ENCODE measurements at regions not wholly inside any gene's neighbourhood (a gene's known extent, or its start where the extent isn't known, plus 50 kb on each side); places are given as distances from the start of the nearest gene placed in this dataset.
"Not testable (repeated sequence)": the region's sequence is repeated elsewhere in the genome, so short reads cannot be mapped to it uniquely, and the experiment has no call there.

DNA sequence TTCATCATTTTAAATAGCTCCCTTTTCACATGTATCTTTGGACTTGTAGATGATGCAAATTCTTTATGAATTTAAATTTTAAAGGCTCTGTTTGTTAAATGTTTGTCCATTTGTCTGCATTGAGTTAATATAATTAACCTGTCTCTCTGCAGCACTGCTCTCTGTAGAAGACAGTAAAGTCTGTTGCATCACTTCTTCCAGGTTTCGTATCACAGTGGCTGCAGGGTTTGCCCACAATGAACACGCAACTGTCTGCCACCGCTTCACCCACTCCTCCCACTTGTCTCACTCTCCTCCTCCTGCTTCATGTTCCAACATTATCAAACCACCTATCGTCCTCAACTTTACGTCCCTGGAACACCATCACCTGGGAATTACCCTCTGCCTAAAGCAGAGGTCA lies 231.3 kb upstream of the SLC30A5 start:
- in situ Hi-C loops (cut with HindIII; ENCODE audit: low pct_unique_long_range_greater_than_20kb, low sequenced_read_pairs): no loop called here
- no peak for DNase-seq (ENCODE audit: low read depth in 1 of 2, low spot score in 1 of 2)
- TF ChIP-seq JUND (IDR thresholded peaks at IDR 0.05; ENCODE audit: low read depth): no peak

DNA sequence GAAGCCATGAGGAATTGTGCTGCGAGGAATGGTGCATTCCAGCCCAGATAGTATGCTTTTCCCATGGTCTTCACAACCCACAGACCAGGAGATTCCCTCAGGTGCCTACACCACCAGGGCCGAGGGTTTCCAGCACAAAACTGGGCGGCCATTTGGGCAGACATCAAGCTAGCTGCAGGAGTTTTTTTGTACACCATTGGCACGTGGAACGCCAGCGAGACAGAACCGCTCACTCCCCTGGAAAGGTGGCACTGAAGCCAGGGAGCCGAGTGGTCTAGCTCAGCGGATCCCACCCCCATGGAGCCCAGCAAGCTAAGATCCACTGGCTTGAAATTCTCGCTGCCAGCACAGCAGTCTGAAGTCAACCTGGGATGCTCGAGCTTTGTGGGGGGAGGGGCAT lies 228.6 kb upstream of the SLC30A5 start:
- in situ Hi-C loops (cut with HindIII; ENCODE audit: low pct_unique_long_range_greater_than_20kb, low sequenced_read_pairs); DNase-seq (ENCODE audit: low read depth in 1 of 2, low spot score in 1 of 2): not testable (repeated sequence)

DNA sequence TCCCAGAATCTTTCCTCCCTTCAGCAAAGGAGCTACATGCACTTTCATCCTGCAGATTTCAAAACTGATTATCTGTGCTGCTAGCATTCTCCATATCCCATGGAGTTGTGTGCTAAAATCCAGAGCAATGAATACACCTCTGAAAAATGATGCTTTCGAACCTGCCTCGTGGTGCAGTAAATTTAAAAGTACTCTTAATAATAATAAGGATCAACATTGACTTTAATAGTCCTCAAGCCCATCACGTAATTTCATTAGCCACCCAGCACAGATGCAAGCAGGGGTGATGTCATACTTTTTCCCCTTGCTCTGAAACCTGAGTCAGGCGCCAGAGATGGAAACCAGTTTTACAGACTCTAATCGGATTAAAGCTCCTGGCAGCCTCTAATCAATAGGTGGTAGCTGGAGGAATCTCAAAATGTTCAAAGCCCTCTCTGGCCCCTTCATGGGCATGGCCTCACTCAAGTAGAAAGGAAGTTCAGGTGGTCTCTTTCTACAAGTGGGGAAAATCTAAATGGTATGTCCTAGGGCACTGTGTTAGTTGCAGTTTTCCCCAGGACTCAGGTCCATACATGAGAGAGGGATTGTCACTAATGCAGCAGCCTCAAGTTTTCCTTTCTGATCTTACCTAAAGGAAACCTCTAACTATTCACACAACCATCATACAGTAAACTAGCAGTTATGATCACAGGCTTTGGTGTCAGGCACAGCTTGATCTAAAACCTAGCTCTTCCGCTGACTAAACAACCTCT lies 221.6 kb upstream of the SLC30A5 start:
- DNase-seq (ENCODE audit: low read depth in 1 of 2, low spot score in 1 of 2): no peak
- in situ Hi-C loops (cut with HindIII; ENCODE audit: low pct_unique_long_range_greater_than_20kb, low sequenced_read_pairs): no loop called here

DNA sequence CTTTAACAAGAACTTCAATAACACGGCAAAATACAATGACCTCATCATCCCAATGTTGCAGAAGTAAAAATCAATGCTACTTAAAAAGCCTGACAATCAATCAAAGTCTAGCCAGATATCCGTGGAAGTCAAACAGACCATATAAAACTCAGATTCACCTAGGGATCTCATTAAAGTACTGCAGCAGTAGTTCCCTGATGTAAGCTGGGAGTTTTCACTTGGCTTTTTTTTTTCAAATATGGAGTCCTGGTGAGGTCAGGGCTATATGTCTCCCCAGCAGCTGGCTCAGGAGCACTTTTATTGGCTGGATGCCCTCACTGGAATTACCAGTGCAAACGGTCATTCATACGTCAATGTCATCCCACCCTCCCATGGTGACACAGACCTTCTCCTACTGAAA lies 220.6 kb upstream of the SLC30A5 start:
- no peak for TF ChIP-seq JUND (IDR thresholded peaks at IDR 0.05; ENCODE audit: low read depth)
- no peak for DNase-seq (ENCODE audit: low read depth in 1 of 2, low spot score in 1 of 2)
- in situ Hi-C loops (cut with HindIII; ENCODE audit: low pct_unique_long_range_greater_than_20kb, low sequenced_read_pairs): no loop called here

More for the DNA sequence above, 221.6 kb upstream of the SLC30A5 start:
- no peak for TF ChIP-seq JUND (IDR thresholded peaks at IDR 0.05; ENCODE audit: low read depth)

DNA sequence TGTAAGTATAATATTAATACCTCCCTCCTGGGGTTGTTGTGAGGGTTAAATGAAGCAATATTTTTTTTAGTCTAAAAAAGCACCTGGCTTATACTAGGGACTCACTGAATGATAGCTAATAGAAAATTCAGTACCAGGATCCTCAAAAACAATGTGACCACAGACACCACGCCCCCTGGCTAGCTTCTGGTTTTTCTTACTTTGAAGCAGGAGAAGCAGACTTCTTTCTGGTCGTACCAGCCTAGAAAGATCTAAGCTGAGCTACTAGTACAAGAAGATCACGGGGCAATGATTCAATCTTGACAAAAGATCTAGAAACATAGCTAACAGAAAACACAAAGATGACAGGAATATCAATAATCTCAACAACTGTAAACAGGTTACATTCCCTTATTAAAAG lies 218.5 kb upstream of the SLC30A5 start:
- TF ChIP-seq JUND (IDR thresholded peaks at IDR 0.05; ENCODE audit: low read depth): no peak
- in situ Hi-C loops (cut with HindIII; ENCODE audit: low pct_unique_long_range_greater_than_20kb, low sequenced_read_pairs): no loop called here
- DNase-seq (ENCODE audit: low read depth in 1 of 2, low spot score in 1 of 2): no peak

DNA sequence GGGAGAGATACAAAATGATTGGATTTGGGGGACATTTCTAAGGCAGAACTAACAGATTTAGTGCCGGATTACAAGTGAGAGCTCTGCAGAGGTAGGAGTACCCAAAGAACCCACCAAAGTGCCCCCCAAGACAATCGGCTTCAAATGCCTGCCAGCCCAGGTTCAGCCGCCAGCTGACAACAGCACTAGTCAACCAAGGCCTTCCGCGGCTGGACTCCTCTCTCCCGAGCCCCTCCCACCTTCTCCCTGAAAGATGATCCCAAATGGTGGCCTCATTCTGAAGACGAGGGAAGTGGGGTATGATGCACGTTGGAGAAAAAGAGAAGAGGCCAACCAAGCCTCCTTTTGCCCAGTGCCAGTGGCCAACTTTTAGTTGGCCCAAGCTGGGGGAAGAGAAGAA lies 210.4 kb upstream of the SLC30A5 start:
- DNase-seq (ENCODE audit: low read depth in 1 of 2, low spot score in 1 of 2): no peak
- no peak for TF ChIP-seq JUND (IDR thresholded peaks at IDR 0.05; ENCODE audit: low read depth)

DNA sequence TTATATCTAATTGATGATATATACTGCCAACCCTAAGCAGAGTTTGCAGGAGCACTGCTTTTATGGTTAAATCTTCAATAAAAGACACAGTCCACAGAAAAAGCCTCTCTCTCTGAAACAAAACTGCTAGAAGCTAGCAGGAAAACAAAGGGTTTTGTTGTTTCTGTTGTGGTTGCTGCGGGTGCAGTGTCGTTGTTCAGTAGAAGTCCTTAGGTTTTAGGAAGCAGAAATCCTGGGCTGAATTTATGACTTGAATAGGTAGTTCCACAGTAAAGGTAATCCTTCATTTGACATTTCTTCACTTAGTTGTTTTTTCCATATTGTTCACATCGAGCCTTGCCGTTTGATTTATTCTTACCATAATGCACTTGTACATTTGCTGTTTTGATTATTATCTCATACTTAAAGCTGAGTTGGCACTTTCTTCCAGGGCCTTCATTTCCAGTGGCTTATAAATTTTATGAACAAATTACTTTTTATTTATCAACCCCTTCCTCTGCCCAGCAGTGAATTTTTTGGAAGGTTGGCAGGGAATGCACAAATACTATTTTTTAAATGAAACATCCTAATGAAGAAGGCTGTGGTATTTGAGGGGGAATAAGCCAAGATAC lies 209.6 kb upstream of the SLC30A5 start:
- no peak for DNase-seq (ENCODE audit: low read depth in 1 of 2, low spot score in 1 of 2)
- in situ Hi-C loops (cut with HindIII; ENCODE audit: low pct_unique_long_range_greater_than_20kb, low sequenced_read_pairs): no loop called here
- TF ChIP-seq JUND (IDR thresholded peaks at IDR 0.05; ENCODE audit: low read depth): no peak

More for the DNA sequence above, 210.4 kb upstream of the SLC30A5 start:
- in situ Hi-C loops (cut with HindIII; ENCODE audit: low pct_unique_long_range_greater_than_20kb, low sequenced_read_pairs): no loop called here

DNA sequence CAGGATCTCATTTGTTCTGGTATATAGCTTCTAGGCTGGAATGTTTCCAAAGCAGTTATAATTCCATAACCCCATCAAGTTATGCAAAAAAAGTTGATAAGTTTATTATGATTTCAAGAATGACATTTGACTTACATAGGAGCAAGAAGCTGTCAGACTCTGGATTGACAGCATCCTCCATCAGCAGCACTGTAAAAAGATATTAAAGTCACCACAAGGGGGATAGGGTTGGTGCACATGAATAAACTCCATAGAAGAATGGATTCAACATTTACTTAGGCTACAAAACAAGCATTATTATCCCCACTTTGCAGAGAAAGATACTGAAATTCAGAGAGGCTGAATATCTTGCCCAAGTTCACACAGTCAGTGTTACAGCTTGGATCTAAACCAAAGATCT lies 208.9 kb upstream of the SLC30A5 start:
- DNase-seq (ENCODE audit: low read depth in 1 of 2, low spot score in 1 of 2): peak in 1 of 2 experiments; percentile 55
- no peak for TF ChIP-seq JUND (IDR thresholded peaks at IDR 0.05; ENCODE audit: low read depth)
- in situ Hi-C loops (cut with HindIII; ENCODE audit: low pct_unique_long_range_greater_than_20kb, low sequenced_read_pairs): no loop called here

DNA sequence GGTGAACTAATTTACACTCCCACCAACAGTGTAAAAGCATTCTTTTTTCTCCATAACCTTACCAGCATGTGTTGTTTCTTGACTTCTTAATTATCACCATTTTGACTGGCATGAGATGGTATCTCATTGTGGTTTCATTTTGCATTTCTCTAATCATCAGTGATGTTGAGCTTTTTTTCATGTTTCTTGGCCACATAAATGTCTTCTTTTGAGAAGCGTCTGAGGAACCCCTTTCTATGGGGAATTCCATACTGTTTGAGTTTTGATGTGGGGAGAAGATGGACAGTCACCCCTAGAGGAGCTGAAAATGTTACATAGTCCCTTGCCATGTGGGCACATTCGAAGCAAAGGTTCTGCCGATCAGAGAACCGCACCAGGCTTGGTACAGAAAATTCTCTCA lies 207.0 kb upstream of the SLC30A5 start:
- DNase-seq (ENCODE audit: low read depth in 1 of 2, low spot score in 1 of 2): no peak
- no peak for TF ChIP-seq JUND (IDR thresholded peaks at IDR 0.05; ENCODE audit: low read depth)
- in situ Hi-C loops (cut with HindIII; ENCODE audit: low pct_unique_long_range_greater_than_20kb, low sequenced_read_pairs): no loop called here

DNA sequence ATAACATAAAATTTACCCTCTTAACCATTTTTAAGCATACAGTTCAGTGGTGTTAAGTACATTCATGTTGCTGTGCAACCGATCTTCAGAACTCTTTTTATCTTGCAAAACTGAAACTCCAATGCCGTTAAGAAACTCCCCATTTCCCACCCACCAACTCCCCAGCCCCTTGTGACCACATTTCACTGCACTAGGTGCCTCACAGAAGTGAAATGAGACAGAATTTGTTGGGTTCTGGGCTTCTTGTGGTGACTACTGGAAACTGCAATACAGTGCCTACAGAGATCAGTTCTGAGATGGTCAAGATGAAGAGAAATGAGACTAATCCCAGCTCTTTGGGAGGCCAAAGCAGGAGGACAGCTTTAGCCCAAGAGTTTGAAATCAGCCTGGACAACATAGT lies 202.1 kb upstream of the SLC30A5 start:
- in situ Hi-C loops (cut with HindIII; ENCODE audit: low pct_unique_long_range_greater_than_20kb, low sequenced_read_pairs): no loop called here
- no peak for TF ChIP-seq JUND (IDR thresholded peaks at IDR 0.05; ENCODE audit: low read depth)
- no peak for DNase-seq (ENCODE audit: low read depth in 1 of 2, low spot score in 1 of 2)

DNA sequence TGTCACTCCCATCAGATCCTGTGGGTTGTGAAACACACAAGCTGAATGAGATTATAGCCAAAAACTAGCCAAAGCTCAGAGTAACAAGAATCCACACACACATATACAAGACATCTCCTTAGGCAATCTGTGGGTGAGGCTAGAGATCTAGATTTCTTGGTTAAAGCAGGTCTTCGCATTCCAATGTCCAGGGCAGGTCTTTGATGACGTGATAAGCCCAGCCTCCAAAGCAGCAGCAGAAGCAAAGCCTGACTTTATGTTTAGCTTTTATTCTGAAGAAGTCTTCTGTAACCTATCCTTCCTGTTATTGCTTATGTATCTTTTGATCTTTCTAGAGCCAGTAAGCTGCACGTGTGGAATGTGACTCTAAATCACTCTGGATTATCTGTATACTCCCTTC lies 199.1 kb upstream of the SLC30A5 start:
- in situ Hi-C loops (cut with HindIII; ENCODE audit: low pct_unique_long_range_greater_than_20kb, low sequenced_read_pairs): no loop called here
- no peak for TF ChIP-seq JUND (IDR thresholded peaks at IDR 0.05; ENCODE audit: low read depth)
- peak in 1 of 2 experiments; percentile 29 for DNase-seq (ENCODE audit: low read depth in 1 of 2, low spot score in 1 of 2)

DNA sequence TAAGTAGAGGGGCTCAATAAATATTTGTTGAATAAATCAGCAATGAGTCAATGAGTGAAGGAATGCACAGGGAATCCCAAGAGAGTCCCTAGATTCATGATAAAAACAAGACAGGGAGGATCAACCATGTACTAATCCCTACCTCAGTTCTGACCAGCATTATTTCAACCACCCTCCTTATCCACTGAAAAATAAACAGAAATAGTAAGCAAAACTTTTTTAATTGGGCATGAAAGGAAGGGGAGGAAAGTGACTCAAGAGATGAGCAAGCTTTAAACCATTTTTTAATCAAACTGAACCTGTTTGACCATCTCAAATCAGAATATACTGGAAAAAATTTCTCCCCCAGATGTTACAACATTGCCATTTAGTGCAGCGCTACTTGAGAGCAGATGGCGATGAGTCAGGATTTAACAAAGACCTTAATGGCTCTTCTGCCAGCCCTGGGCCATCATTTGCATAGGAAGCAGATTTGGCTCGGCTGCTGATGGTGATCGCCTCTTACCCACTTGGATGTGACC lies 194.8 kb upstream of the SLC30A5 start:
- TF ChIP-seq JUND (IDR thresholded peaks at IDR 0.05; ENCODE audit: low read depth): no peak
- in situ Hi-C loops (cut with HindIII; ENCODE audit: low pct_unique_long_range_greater_than_20kb, low sequenced_read_pairs): no loop called here
- no peak for DNase-seq (ENCODE audit: low read depth in 1 of 2, low spot score in 1 of 2)

DNA sequence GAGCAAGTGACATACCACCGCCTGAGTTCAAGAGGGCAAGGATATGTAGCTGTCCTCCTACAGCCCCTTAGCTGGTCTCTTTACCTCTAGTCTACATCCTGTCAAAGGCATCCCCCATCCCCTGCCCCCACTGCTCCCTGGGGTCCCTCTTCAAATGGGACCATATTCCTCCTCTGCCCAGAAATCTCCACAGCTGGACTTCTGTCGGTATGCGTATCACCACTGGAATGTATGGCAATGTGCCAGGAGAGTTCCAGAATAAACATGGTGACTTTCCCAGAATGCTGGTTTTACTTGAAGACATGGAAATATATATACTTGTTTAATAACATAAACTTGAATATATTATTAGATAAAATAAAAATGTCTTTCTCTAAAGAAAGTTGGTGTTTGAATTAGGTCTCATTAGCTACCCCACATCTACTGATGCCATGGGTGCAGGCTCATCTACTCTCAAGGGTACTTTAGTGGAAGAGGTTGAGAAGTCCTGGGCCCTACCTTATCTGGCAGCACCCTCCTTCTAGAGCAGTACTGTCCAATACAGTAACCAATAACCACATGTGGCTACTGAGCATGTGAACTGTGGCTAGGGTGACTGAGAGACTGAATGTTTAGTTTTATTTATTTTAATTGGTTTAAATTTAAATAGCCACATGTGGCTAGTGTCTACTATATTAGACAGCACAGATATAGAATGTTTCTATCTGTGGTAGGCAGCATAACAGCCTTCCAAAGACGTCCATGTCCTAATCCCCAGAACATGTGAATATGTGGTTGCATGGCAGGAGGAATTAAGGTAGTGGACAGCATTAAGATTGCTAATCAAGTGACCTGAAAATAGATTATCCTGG lies 181.7 kb upstream of the SLC30A5 start:
- in situ Hi-C loops (cut with HindIII; ENCODE audit: low pct_unique_long_range_greater_than_20kb, low sequenced_read_pairs): no loop called here
- peak in 1 of 2 experiments; percentile 17 for DNase-seq (ENCODE audit: low read depth in 1 of 2, low spot score in 1 of 2)
- TF ChIP-seq JUND (IDR thresholded peaks at IDR 0.05; ENCODE audit: low read depth): no peak

Measured in T47D (cell line).